DOHH2 (cell line): ENCODE measurements at regions not wholly inside any gene's neighbourhood (a gene's known extent, or its start where the extent isn't known, plus 50 kb on each side); places are given as distances from the start of the nearest gene placed in this dataset.

Experiments
- CTCF ChIP-seq: fragments of 200-600 bp; sonication (generic); IDR thresholded peaks from one replicate; pipeline ENCODE4 v1.5.1; 2014; ENCODE audit warnings: antibody characterized with exemption, mild to moderate bottlenecking, low read depth, low read length; ENCODE audit not compliant: poor library complexity, severe bottlenecking
- EZH2phosphoT487 ChIP-seq: fragments of 200-600 bp; sonication (generic); IDR thresholded peaks from 2 replicates; pipeline ENCODE4 v1.6.1; 2017; ENCODE audit warnings: borderline replicate concordance, mild to moderate bottlenecking, antibody characterized with exemption, low read length, moderate library complexity, mixed read lengths

- TF ChIP-seq CTCF (no peak), EZH2phosphoT487 (no peak)
Observed at GRCh38 chr20:11186301-11187008, 512.7 kb upstream of the JAG1 start.
